Cardiac fibroblast (primary cell): ENCODE measurements at regions not wholly inside any gene's neighbourhood (a gene's known extent, or its start where the extent isn't known, plus 50 kb on each side); places are given as distances from the start of the nearest gene placed in this dataset.

Source experiments
- DNase-seq, 2 donors: peaks; one replicate each; pipeline versions ENCODE4 v3.0.0 to v3.0.0-alpha.2; 2010; ENCODE audit warnings: low read depth in 2 of 2
- H3K4me3 ChIP-seq, 2 donors: replicated peaks in 1 of 2; 1 replicate in 1 of 2; 2 replicates in 1 of 2; pipeline ENCODE4 v1.5.1; 2011; ENCODE audit warnings: low read depth in 2 of 2, low read length in 2 of 2, mild to moderate bottlenecking in 2 of 2, moderate library complexity in 1 of 2
- TF ChIP-seq, protein P1 (sequence below): IDR thresholded peaks from one replicate; pipeline ENCODE4 v1.5.1; 2011; ENCODE audit warnings: low read depth, mild to moderate bottlenecking, low read length, inconsistent platforms

- H3K4me3 ChIP-seq, result no peak overlapping the region
- TF ChIP-seq, protein P1, sequence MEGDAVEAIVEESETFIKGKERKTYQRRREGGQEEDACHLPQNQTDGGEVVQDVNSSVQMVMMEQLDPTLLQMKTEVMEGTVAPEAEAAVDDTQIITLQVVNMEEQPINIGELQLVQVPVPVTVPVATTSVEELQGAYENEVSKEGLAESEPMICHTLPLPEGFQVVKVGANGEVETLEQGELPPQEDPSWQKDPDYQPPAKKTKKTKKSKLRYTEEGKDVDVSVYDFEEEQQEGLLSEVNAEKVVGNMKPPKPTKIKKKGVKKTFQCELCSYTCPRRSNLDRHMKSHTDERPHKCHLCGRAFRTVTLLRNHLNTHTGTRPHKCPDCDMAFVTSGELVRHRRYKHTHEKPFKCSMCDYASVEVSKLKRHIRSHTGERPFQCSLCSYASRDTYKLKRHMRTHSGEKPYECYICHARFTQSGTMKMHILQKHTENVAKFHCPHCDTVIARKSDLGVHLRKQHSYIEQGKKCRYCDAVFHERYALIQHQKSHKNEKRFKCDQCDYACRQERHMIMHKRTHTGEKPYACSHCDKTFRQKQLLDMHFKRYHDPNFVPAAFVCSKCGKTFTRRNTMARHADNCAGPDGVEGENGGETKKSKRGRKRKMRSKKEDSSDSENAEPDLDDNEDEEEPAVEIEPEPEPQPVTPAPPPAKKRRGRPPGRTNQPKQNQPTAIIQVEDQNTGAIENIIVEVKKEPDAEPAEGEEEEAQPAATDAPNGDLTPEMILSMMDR, result no peak
- no peak for DNase-seq
Measured at GRCh38 chr2:217273851-217274250, 414.0 kb upstream of the TNP1 start.

- no peak for DNase-seq
- TF ChIP-seq, protein P1, result no peak
- no peak overlapping the region for H3K4me3 ChIP-seq
Measured at GRCh38 chr2:217273162-217273561, 413.3 kb upstream of the TNP1 start.

DNA sequence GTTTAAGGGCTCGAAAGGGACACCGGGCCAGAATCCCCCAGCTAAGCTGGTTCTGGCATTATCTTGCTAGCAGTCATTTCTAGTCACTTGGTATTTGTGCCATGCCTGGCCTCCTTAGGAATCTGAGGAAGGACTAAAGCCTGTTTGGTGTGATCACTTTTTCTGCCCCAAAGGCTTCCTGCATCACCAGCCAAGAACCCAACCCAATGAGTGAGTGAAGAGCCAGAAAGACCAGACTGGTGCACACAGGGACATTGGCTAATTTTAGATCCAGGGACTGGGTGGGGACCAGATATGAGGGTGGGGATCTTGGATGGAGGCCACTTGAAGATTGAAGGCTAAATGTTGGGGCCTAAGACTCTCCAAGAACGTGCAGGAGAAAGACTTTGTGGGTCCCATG, 411.9 kb upstream of the TNP1 start:
- no peak for DNase-seq
- TF ChIP-seq, protein P1, result no peak

DNA sequence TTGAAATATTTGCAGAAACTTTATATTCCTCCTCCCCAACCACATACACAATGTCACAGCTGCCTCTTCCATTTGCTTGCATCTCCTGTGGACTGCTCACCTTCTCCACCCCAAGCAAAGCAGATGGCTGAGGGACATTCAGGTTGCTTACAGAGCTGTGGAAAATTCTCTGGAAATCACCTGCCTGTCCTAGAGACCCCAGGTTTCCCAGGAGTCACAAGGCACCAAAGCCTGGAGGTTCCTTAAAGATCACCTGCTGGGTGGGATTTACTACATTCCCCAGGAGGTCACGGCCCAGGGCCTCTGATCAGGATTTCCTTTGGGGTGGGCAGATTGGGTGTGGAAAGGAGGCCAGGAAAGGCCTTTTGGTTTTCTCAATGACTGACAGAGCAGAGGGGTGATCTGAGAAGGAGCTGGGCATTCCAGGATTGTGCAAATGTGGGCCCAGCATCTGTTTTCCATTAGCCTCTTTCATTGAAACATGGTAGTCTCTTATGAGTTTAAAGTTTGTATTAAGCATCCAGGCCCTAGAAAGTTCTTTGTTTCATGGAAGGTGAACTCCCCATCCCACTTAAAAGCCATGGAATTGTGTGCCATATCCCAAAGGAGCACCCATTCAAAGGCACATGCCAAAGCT, 410.7 kb upstream of the TNP1 start:
- TF ChIP-seq, protein P1, result no peak
- DNase-seq, result peak in 1 of 2 donors; percentile 26
- H3K4me3 ChIP-seq, result no peak overlapping the region

More for the DNA sequence above, 411.9 kb upstream of the TNP1 start:
- no peak overlapping the region for H3K4me3 ChIP-seq

- TF ChIP-seq, protein P1, result no peak
- DNase-seq, result no peak
Measured at GRCh38 chr2:217269701-217270484, 410.0 kb upstream of the TNP1 start.

DNA sequence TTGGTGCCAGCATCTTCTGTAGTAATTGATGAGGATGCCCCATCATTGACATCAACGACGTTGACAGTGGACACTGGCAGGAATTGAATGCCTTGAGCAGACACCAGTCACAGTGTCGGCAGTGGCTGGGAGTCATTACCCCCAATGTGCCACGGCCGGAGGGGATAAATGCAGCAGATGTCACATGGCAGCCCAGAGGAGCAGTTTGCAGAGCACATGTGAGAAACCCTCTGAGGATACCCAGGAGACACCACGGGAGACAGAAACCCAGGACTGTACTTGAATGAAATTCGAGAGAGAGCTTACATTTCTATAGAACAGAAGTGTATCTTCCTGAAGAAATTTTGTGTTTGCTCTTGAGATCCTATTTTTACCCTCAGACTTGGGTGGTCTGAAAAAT, 409.1 kb upstream of the TNP1 start:
- TF ChIP-seq, protein P1, result no peak
- no peak overlapping the region for H3K4me3 ChIP-seq
- no peak for DNase-seq

More at GRCh38 chr2:217269701-217270484, 410.0 kb upstream of the TNP1 start:
- H3K4me3 ChIP-seq, result no peak overlapping the region
